ENCODE measurements at regions not wholly inside any gene's neighbourhood (a gene's known extent, or its start where the extent isn't known, plus 50 kb on each side); places are given as distances from the start of the nearest gene placed in this dataset.

- Mint-ChIP-seq H3K4me3 (no peak overlapping the region), H3K4me1 (peaks cover 30% of the 10 kb centered on the region), H3K9me3 (no peaks in the 10 kb centered on the region), H3K27ac (peak overlapping the region; percentile 82; the same call in 1 of the 2 replicates), H3K36me3 (ENCODE audit: low read depth) (no peaks in the 10 kb centered on the region), H3K27me3 (ENCODE audit: insufficient read depth, low read depth, poor library complexity) (no peaks in the 10 kb centered on the region)
- no peaks in the 10 kb centered on the region; the same call in 1 of the 2 replicates for H3K9me2 ChIP-seq (ENCODE audit: insufficient read depth)
- H3K4me2 ChIP-seq, result peak overlapping the region; percentile 53
- peak; percentile 76 for ATAC-seq
- H3F3A ChIP-seq (replicated peaks; ENCODE audit: low read depth), result no peaks in the 10 kb centered on the region
- H4K20me1 ChIP-seq (replicated peaks; ENCODE audit: insufficient read depth), result no peaks in the 10 kb centered on the region
- no peaks in the 10 kb centered on the region for H3K27me3 ChIP-seq (ENCODE audit: insufficient read depth)
- H3K4me3 ChIP-seq, result peak overlapping the region; percentile 14; the same call in 1 of the 2 replicates
- H3K79me2 ChIP-seq (replicated peaks; ENCODE audit: insufficient read depth), result no peaks in the 10 kb centered on the region
- DNase-seq (ENCODE audit: low spot score), result peak; percentile 8
- peaks cover 28% of the 10 kb centered on the region for H3K4me1 ChIP-seq (ENCODE audit: insufficient read depth)
- no peak overlapping the region for H3K27ac ChIP-seq (ENCODE audit: low read depth)
- no peaks in the 10 kb centered on the region for H3K36me3 ChIP-seq (ENCODE audit: insufficient read depth)
- TF ChIP-seq ZNF462 (CRISPR knock-in tag; IDR thresholded peaks at IDR 0.05) (no peak), CREB1 (CRISPR knock-in tag; IDR thresholded peaks at IDR 0.05; ENCODE audit: low read depth) (no peak), REST (IDR thresholded peaks at IDR 0.05; ENCODE audit: unreplicated experiment) (no peak), EZH2 (IDR thresholded peaks at IDR 0.05; ENCODE audit: low read depth, unreplicated experiment) (no peak)
- no peak overlapping the region for H2AFZ ChIP-seq
Measured at GRCh38 chr2:63668000-63668399, 79.2 kb downstream of the MDH1 start.

Data from GM23338 (cell line).